Testis (tissue), 2 donors: ENCODE measurements at regions not wholly inside any gene's neighbourhood (a gene's known extent, or its start where the extent isn't known, plus 50 kb on each side); places are given as distances from the start of the nearest gene placed in this dataset.

Experiments
- DNase-seq: peaks from one replicate; pipeline ENCODE4 v3.0.0-alpha.2; 2019
- H3K27ac ChIP-seq, 2 donors: fragments of 200-600 bp; sonication (generic); one replicate each; pipeline ENCODE4 v1.5.1; 2019
- H3K27me3 ChIP-seq: fragments of 200-600 bp; sonication (generic); one replicate; pipeline ENCODE4 v1.5.1; 2019
- H3K36me3 ChIP-seq: fragments of 200-600 bp; sonication (generic); one replicate; pipeline ENCODE4 v1.5.1; 2017; ENCODE audit warnings: low read depth; ENCODE audit errors: missing control alignments
- H3K4me1 ChIP-seq: fragments of 200-600 bp; sonication (generic); one replicate; pipeline ENCODE4 v1.5.1; 2019
- H3K4me3 ChIP-seq, 2 donors: fragments of 200-600 bp; sonication (generic); one replicate each; pipeline ENCODE4 v1.5.1; 2017 to 2019
- H3K9me3 ChIP-seq: fragments of 200-600 bp; sonication (generic); one replicate; pipeline ENCODE4 v1.5.1; 2017
- POLR2A ChIP-seq: fragments of 450-650 bp; IDR thresholded peaks from one replicate; pipeline ENCODE4 v1.6.1; 2017; ENCODE audit warnings: antibody characterized with exemption, mild to moderate bottlenecking, moderate library complexity
- WGBS, 2 donors: methylation state at CpG; one replicate each; pipeline ENCODE4 v1.1.5; 2018; 5-methylcytosine and 5-hydroxymethylcytosine counted together
- intact Hi-C: fragments of 100-400 bp; cut with DNase I; formaldehyde crosslinking; loops from one replicate; pipeline ENCODE4 v1.15.1; 2023; ENCODE audit warnings: low total_unique reads
- TF ChIP-seq, protein P1 (sequence below), 3 experiments: fragments of 450-650 bp in 2 of 3; fragments of 200-600 bp in 1 of 3; sonication (generic) in 1 of 3; IDR thresholded peaks; one replicate each; pipeline ENCODE4 v1.5.1; 2016 to 2019; ENCODE audit warnings: antibody characterized with exemption in 3 of 3, mild to moderate bottlenecking in 2 of 3, moderate library complexity in 1 of 3

- H3K4me3 ChIP-seq, result no peak overlapping the region
- intact Hi-C loops, result no loop called here
- 59 to 68% methylated on average over 3 of the region's 3 CpGs for WGBS, 2 donors
- H3K4me1 ChIP-seq, result no peaks in the 10 kb centered on the region
- H3K27ac ChIP-seq, result no peak overlapping the region
- no peak for TF ChIP-seq POLR2A
- TF ChIP-seq, protein P1, sequence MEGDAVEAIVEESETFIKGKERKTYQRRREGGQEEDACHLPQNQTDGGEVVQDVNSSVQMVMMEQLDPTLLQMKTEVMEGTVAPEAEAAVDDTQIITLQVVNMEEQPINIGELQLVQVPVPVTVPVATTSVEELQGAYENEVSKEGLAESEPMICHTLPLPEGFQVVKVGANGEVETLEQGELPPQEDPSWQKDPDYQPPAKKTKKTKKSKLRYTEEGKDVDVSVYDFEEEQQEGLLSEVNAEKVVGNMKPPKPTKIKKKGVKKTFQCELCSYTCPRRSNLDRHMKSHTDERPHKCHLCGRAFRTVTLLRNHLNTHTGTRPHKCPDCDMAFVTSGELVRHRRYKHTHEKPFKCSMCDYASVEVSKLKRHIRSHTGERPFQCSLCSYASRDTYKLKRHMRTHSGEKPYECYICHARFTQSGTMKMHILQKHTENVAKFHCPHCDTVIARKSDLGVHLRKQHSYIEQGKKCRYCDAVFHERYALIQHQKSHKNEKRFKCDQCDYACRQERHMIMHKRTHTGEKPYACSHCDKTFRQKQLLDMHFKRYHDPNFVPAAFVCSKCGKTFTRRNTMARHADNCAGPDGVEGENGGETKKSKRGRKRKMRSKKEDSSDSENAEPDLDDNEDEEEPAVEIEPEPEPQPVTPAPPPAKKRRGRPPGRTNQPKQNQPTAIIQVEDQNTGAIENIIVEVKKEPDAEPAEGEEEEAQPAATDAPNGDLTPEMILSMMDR (IDR thresholded peaks at IDR 0.05), result no peak
- H3K27me3 ChIP-seq, result no peaks in the 10 kb centered on the region
- no peaks in the 10 kb centered on the region for H3K36me3 ChIP-seq
- no peak for DNase-seq
- no peaks in the 10 kb centered on the region for H3K9me3 ChIP-seq
Observed at GRCh38 chr16:76755496-76755895, 435.5 kb upstream of the MON1B start.

GRCh38 chr16:76756423-76756822, 434.6 kb upstream of the MON1B start:
- Histone ChIP-seq H3K4me1 (no peaks in the 10 kb centered on the region), H3K9me3 (no peaks in the 10 kb centered on the region), H3K27me3 (no peaks in the 10 kb centered on the region), H3K4me3 (no peak overlapping the region), H3K27ac (no peak overlapping the region), H3K36me3 (no peaks in the 10 kb centered on the region)
- DNase-seq, result no peak
- TF ChIP-seq, protein P1 (IDR thresholded peaks at IDR 0.05), result no peak
- TF ChIP-seq POLR2A, result no peak
- intact Hi-C loops, result no loop called here

- Histone ChIP-seq H3K27ac (no peak overlapping the region), H3K36me3 (no peaks in the 10 kb centered on the region), H3K27me3 (no peaks in the 10 kb centered on the region), H3K9me3 (no peaks in the 10 kb centered on the region), H3K4me3 (no peak overlapping the region), H3K4me1 (no peaks in the 10 kb centered on the region)
- TF ChIP-seq POLR2A, result no peak
- TF ChIP-seq, protein P1 (IDR thresholded peaks at IDR 0.05), result no peak
- no peak for DNase-seq
- intact Hi-C loops, result no loop called here
Observed at GRCh38 chr16:76756951-76757350, 434.0 kb upstream of the MON1B start.

DNA sequence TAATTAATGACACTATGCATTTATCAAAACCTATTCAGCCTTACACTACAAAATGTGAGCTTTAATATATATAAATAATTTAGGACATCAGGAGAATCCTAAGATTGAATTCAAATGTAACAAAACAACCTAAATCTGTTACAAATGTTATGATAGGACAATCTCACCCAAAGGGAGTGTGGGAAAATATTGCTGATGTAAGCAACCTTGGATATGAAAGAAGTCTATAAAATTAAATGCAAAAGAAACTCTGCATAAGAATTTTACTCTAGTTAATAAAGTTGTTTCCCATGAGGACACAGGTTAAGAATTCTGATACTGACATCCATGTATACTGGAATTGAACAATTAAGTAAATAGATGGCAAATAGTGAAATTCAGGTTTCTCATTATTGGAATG, 424.5 kb upstream of the MON1B start:
- intact Hi-C loops, result no loop called here

DNA sequence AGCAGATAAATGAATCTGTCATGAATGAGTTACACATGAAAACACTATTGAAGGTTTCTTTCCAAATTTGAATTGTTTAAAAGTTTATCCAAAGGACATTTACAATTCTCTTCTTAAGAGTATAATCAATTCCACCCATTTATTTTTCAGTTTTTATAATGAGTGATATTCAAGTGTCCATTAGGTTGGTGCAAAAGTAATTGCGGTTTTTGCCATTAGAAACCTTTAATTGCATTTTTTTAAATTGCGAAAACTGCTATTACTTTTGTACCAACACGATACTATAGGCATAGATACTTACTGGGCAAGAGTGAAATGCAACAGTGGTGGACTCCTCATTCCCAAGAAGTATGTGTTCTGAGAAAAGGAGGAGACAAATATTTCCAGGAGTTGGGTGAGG, 422.7 kb upstream of the MON1B start:
- intact Hi-C loops, result no loop called here
- Histone ChIP-seq H3K4me1 (no peaks in the 10 kb centered on the region), H3K36me3 (no peaks in the 10 kb centered on the region), H3K27ac (no peak overlapping the region), H3K27me3 (no peaks in the 10 kb centered on the region), H3K9me3 (no peaks in the 10 kb centered on the region), H3K4me3 (no peak overlapping the region)
- DNase-seq, result no peak
- TF ChIP-seq, protein P1 (IDR thresholded peaks at IDR 0.05), result no peak
- no peak for TF ChIP-seq POLR2A
- 90 to 92% methylated on average over 3 of the region's 3 CpGs for WGBS, 2 donors

More for the DNA sequence above, 424.5 kb upstream of the MON1B start:
- DNase-seq, result no peak
- H3K4me1 ChIP-seq, result no peaks in the 10 kb centered on the region
- H3K27me3 ChIP-seq, result no peaks in the 10 kb centered on the region
- no peak overlapping the region for H3K27ac ChIP-seq
- no peak for TF ChIP-seq POLR2A
- TF ChIP-seq, protein P1 (IDR thresholded peaks at IDR 0.05), result no peak
- no peak overlapping the region for H3K4me3 ChIP-seq
- H3K9me3 ChIP-seq, result no peaks in the 10 kb centered on the region
- H3K36me3 ChIP-seq, result no peaks in the 10 kb centered on the region
